Endometrial microvascular endothelial cells (primary cell): ENCODE measurements at regions not wholly inside any gene's neighbourhood (a gene's known extent, or its start where the extent isn't known, plus 50 kb on each side); places are given as distances from the start of the nearest gene placed in this dataset.
"Not testable (repeated sequence)": the region's sequence is repeated elsewhere in the genome, so short reads cannot be mapped to it uniquely, and the experiment has no call there.

Experiments
- in situ Hi-C: cut with HindIII; loops from 2 replicates; pipeline ENCODE4 v1.10.0; 2017; ENCODE audit warnings: low sequenced_read_pairs, low pct_unique_long_range_greater_than_20kb; ENCODE audit errors: inconsistent ontology term

GRCh38 chr13:50378509-50379044 lies 363.3 kb downstream of the KCNRG start:
- in situ Hi-C loops = no loop called here

GRCh38 chr13:50379584-50379983 lies 364.3 kb downstream of the KCNRG start:
- in situ Hi-C loops = no loop called here

GRCh38 chr13:50380905-50381304 lies 365.7 kb downstream of the KCNRG start:
- in situ Hi-C loops = no loop called here

GRCh38 chr13:50382511-50382910 lies 367.3 kb downstream of the KCNRG start:
- in situ Hi-C loops = no loop called here

- in situ Hi-C loops = no loop called here
Measured at GRCh38 chr13:50382951-50383350, 367.7 kb downstream of the KCNRG start.

- in situ Hi-C loops = no loop called here
Measured at GRCh38 chr13:50384724-50385123, 369.5 kb downstream of the KCNRG start.

- in situ Hi-C loops = no loop called here
Measured at GRCh38 chr13:50386541-50387050, 371.4 kb downstream of the KCNRG start.

- in situ Hi-C loops = no loop called here
Measured at GRCh38 chr13:50387051-50387581, 371.9 kb downstream of the KCNRG start.

GRCh38 chr13:50388481-50388880 lies 373.2 kb downstream of the KCNRG start:
- in situ Hi-C loops = no loop called here

- in situ Hi-C loops = no loop called here
Measured at GRCh38 chr13:50389726-50390125, 374.5 kb downstream of the KCNRG start.

GRCh38 chr13:50390503-50391248 lies 375.4 kb downstream of the KCNRG start:
- in situ Hi-C loops = no loop called here

GRCh38 chr13:50392977-50393376 lies 377.7 kb downstream of the KCNRG start:
- in situ Hi-C loops = no loop called here

GRCh38 chr13:50393628-50394027 lies 378.4 kb downstream of the KCNRG start:
- in situ Hi-C loops = no loop called here

- in situ Hi-C loops = no loop called here
Measured at GRCh38 chr13:50396001-50396400, 380.8 kb downstream of the KCNRG start.

- in situ Hi-C loops = not testable (repeated sequence)
Measured at GRCh38 chr13:50396618-50397017, 381.4 kb downstream of the KCNRG start.

- in situ Hi-C loops = no loop called here
Measured at GRCh38 chr13:50400035-50400726, 384.9 kb downstream of the KCNRG start.

- in situ Hi-C loops = no loop called here
Measured at GRCh38 chr13:50401049-50401505, 385.8 kb downstream of the KCNRG start.

GRCh38 chr13:50401721-50402465 lies 386.6 kb downstream of the KCNRG start:
- in situ Hi-C loops = no loop called here

GRCh38 chr13:50403311-50403710 lies 388.1 kb downstream of the KCNRG start:
- in situ Hi-C loops = no loop called here
